ENCODE measurements at regions not wholly inside any gene's neighbourhood (a gene's known extent, or its start where the extent isn't known, plus 50 kb on each side); places are given as distances from the start of the nearest gene placed in this dataset.

GRCh38 chr20:50242548-50242862 lies 51.9 kb downstream of the CEBPB start:
- H2AFZ ChIP-seq (ENCODE audit: low read length): no peak overlapping the region
- no peak overlapping the region for H3K27ac ChIP-seq (ENCODE audit: low read depth, low read length, poor library complexity, severe bottlenecking)
- peaks cover 4% of the 10 kb centered on the region; the same call in 1 of the 2 replicates for H3K27me3 ChIP-seq (ENCODE audit: insufficient read depth, low read length)
- H4K20me1 ChIP-seq (ENCODE audit: insufficient read depth, low read length): no peaks in the 10 kb centered on the region
- H3F3A ChIP-seq (ENCODE audit: insufficient read depth, low read length): no peaks in the 10 kb centered on the region
- no peaks in the 10 kb centered on the region for H3K36me3 ChIP-seq (ENCODE audit: insufficient read depth, low read length)
- no peak overlapping the region for H3K4me3 ChIP-seq (ENCODE audit: low read depth, low read length, poor library complexity, severe bottlenecking)
- H3K9ac ChIP-seq (ENCODE audit: low read length): no peak overlapping the region
- H3K4me1 ChIP-seq (ENCODE audit: insufficient read depth, low read length, severe bottlenecking): no peaks in the 10 kb centered on the region
- no peak overlapping the region for H3K4me2 ChIP-seq (ENCODE audit: low read length)
- H3K9me2 ChIP-seq (ENCODE audit: low read depth, low read length): no peaks in the 10 kb centered on the region
- no peaks in the 10 kb centered on the region for H3K9me3 ChIP-seq (ENCODE audit: low read length)
- no peak for TF ChIP-seq EZH2 (IDR thresholded peaks at IDR 0.05; ENCODE audit: borderline replicate concordance, low read length)
- TF ChIP-seq, protein P1, sequence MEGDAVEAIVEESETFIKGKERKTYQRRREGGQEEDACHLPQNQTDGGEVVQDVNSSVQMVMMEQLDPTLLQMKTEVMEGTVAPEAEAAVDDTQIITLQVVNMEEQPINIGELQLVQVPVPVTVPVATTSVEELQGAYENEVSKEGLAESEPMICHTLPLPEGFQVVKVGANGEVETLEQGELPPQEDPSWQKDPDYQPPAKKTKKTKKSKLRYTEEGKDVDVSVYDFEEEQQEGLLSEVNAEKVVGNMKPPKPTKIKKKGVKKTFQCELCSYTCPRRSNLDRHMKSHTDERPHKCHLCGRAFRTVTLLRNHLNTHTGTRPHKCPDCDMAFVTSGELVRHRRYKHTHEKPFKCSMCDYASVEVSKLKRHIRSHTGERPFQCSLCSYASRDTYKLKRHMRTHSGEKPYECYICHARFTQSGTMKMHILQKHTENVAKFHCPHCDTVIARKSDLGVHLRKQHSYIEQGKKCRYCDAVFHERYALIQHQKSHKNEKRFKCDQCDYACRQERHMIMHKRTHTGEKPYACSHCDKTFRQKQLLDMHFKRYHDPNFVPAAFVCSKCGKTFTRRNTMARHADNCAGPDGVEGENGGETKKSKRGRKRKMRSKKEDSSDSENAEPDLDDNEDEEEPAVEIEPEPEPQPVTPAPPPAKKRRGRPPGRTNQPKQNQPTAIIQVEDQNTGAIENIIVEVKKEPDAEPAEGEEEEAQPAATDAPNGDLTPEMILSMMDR (IDR thresholded peaks at IDR 0.05; ENCODE audit: low read length): no peak
- H3K79me2 ChIP-seq (ENCODE audit: insufficient read depth, low read length): no peaks in the 10 kb centered on the region

GRCh38 chr20:50242863-50243609 lies 52.4 kb downstream of the CEBPB start:
- Histone ChIP-seq H3K9me2 (ENCODE audit: low read depth, low read length) (no peaks in the 10 kb centered on the region), H3K36me3 (ENCODE audit: insufficient read depth, low read length) (no peaks in the 10 kb centered on the region), H3K9ac (ENCODE audit: low read length) (no peak overlapping the region), H3F3A (ENCODE audit: insufficient read depth, low read length) (no peaks in the 10 kb centered on the region), H3K4me1 (ENCODE audit: insufficient read depth, low read length, severe bottlenecking) (no peaks in the 10 kb centered on the region), H2AFZ (ENCODE audit: low read length) (no peak overlapping the region), H4K20me1 (ENCODE audit: insufficient read depth, low read length) (no peaks in the 10 kb centered on the region), H3K4me2 (ENCODE audit: low read length) (no peak overlapping the region), H3K27me3 (ENCODE audit: insufficient read depth, low read length) (peaks cover 4% of the 10 kb centered on the region; the same call in 1 of the 2 replicates), H3K79me2 (ENCODE audit: insufficient read depth, low read length) (no peaks in the 10 kb centered on the region), H3K9me3 (ENCODE audit: low read length) (no peaks in the 10 kb centered on the region), H3K27ac (ENCODE audit: low read depth, low read length, poor library complexity, severe bottlenecking) (no peak overlapping the region), H3K4me3 (ENCODE audit: low read depth, low read length, poor library complexity, severe bottlenecking) (no peak overlapping the region)
- no peak for TF ChIP-seq EZH2 (IDR thresholded peaks at IDR 0.05; ENCODE audit: borderline replicate concordance, low read length)
- TF ChIP-seq, protein P1 (IDR thresholded peaks at IDR 0.05; ENCODE audit: low read length): no peak

- Histone ChIP-seq H3K9ac (ENCODE audit: low read length) (no peak overlapping the region), H3K9me2 (ENCODE audit: low read depth, low read length) (no peaks in the 10 kb centered on the region), H3K9me3 (ENCODE audit: low read length) (no peaks in the 10 kb centered on the region), H3K79me2 (ENCODE audit: insufficient read depth, low read length) (no peaks in the 10 kb centered on the region), H3F3A (ENCODE audit: insufficient read depth, low read length) (no peaks in the 10 kb centered on the region), H3K4me1 (ENCODE audit: insufficient read depth, low read length, severe bottlenecking) (no peaks in the 10 kb centered on the region), H3K4me3 (ENCODE audit: low read depth, low read length, poor library complexity, severe bottlenecking) (no peak overlapping the region), H2AFZ (ENCODE audit: low read length) (no peak overlapping the region), H3K4me2 (ENCODE audit: low read length) (no peak overlapping the region), H3K36me3 (ENCODE audit: insufficient read depth, low read length) (no peaks in the 10 kb centered on the region), H3K27me3 (ENCODE audit: insufficient read depth, low read length) (no peaks in the 10 kb centered on the region; the same call in 1 of the 2 replicates), H3K27ac (ENCODE audit: low read depth, low read length, poor library complexity, severe bottlenecking) (no peak overlapping the region), H4K20me1 (ENCODE audit: insufficient read depth, low read length) (no peaks in the 10 kb centered on the region)
- no peak for TF ChIP-seq EZH2 (IDR thresholded peaks at IDR 0.05; ENCODE audit: borderline replicate concordance, low read length)
- TF ChIP-seq, protein P1 (IDR thresholded peaks at IDR 0.05; ENCODE audit: low read length): no peak
These were observed 53.2 kb downstream of the CEBPB start for GRCh38 chr20:50243610-50244351.
